ENCODE measurements at regions not wholly inside any gene's neighbourhood (a gene's known extent, or its start where the extent isn't known, plus 50 kb on each side); places are given as distances from the start of the nearest gene placed in this dataset.

DNA sequence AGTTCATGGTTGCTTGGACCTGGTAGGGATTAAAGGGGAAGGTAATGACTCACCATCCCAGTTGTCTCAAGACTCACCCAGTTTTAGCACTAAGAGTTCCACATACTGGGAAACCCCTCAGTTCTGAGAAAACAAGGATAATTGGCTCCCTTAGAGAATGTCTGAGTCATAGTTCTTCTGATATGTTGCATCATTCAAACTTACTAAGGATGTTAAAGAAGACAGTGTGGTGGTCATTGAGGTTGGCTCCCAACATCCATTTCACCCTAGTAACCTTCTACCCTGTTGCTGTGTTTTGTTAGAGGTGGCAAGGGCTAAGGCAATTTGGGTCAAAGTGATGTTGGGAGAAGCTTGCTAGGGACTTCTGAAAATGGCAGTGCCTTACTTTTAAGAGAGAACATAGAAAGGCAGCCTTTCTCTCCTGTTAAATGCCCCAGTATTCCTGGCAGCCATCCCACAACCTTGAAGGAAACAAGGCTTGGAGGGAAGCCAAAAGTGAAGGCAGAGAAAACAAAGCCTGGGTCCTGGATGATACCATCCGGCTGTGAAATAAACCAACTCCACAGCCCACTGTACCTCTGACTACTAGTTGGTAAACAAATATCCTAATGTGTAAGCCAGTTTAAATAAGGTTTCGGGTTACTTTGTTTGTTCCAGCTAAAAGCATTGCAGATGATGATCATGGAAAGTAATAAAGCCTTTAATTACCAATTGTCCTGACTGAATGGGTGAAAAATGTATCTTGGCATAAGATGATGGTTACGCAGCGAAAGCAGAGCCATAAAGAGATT, 80.4 kb upstream of the ADAMTSL1 start:
- in situ Hi-C loops (cut with MboI) (no loop called here), intact Hi-C loops (cut with micrococcal nuclease) (no loop called here)
- ATAC-seq: no peak
- H3K27ac ChIP-seq (ENCODE audit: extremely low read depth, low read depth, low read length): no peak overlapping the region
- no peak overlapping the region for H3K4me2 ChIP-seq (ENCODE audit: insufficient read depth, low read length)
- no peaks in the 10 kb centered on the region for H3K9me1 ChIP-seq (ENCODE audit: control insufficient read depth, insufficient read depth, low read length)
- no peaks in the 10 kb centered on the region for H3K27me3 ChIP-seq (ENCODE audit: control insufficient read depth in 2 of 2, insufficient read depth in 2 of 2, low read length in 2 of 2)
- CTCF ChIA-PET (ENCODE audit: low intra/inter-chr PET ratio): no interaction called here
- no peaks in the 10 kb centered on the region for H3K79me2 ChIP-seq (ENCODE audit: control insufficient read depth, insufficient read depth, low read length)
- WGBS (ENCODE audit: insufficient coverage, low coverage, missing lambda C conversion rate): 0% methylated on average over 4 of the region's 4 CpGs
- H3K4me1 ChIP-seq (replicated peaks in 1 of 2; ENCODE audit: control insufficient read depth in 2 of 2, insufficient read depth in 2 of 2, low read length in 2 of 2): no peaks in the 10 kb centered on the region
- TF ChIP-seq CBX2 (IDR thresholded peaks at IDR 0.05; ENCODE audit: insufficient read depth, low read length, poor library complexity, severe bottlenecking) (no peak), CEBPG (CRISPR knock-in tag; IDR thresholded peaks at IDR 0.05) (no peak), CEBPG (tag; conservative IDR thresholded peaks at IDR 0.05 in 1 of 2, IDR thresholded peaks at IDR 0.05 in 1 of 2) (peak in 1 of 2 experiments; percentile 55; a peak in 2 of 4 replicates)
- no peaks in the 10 kb centered on the region for H4K20me1 ChIP-seq (replicated peaks; ENCODE audit: control insufficient read depth, insufficient read depth, low read length)
- H3K9me3 ChIP-seq (replicated peaks; ENCODE audit: control insufficient read depth, insufficient read depth, low read depth, low read length): no peaks in the 10 kb centered on the region
- BruUV-seq (replicated peaks): no TSS peak
- POLR2A ChIA-PET: no interaction called here
- no peak for DNase-seq (ENCODE audit: extremely low read depth in 1 of 4, low spot score in 3 of 4)
- FAIRE-seq: no peak
- no peak overlapping the region for H3K9ac ChIP-seq (ENCODE audit: insufficient read depth in 1 of 2, low read depth in 2 of 2, low read length in 2 of 2)
- no peak overlapping the region for H3K4me3 ChIP-seq
- no peaks in the 10 kb centered on the region for H3K36me3 ChIP-seq (ENCODE audit: control insufficient read depth, insufficient read depth, low read length)
- H2AFZ ChIP-seq (ENCODE audit: low read depth, low read length): no peak overlapping the region

DNA sequence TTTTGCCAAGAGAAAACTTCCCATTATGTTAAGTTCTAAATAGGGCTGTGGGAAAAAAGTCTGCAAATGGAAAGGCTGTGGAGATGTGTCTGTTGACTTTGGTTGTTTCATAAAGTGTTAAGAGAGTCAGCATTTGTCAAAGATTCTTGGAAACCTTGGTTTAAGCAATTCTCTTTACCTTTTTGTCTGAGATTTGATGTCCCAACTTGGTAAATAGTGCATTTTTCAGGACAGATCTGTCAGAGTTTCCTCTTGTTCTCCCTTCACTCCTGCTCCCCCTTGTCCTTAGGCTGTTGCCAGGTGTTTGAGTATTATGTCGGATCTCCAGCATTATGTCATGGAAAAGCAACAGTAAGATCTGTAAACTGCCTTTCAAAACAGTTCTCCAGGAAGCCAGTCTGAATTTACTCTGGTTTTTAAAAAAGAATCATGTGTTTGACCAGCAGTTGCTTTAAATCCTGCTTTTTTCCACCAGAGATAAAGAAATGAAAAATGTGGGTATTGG, 79.1 kb upstream of the ADAMTSL1 start:
- no peak overlapping the region for H3K9ac ChIP-seq (ENCODE audit: insufficient read depth in 1 of 2, low read depth in 2 of 2, low read length in 2 of 2)
- no peak for ATAC-seq

More for the DNA sequence above, 79.1 kb upstream of the ADAMTSL1 start:
- DNase-seq (ENCODE audit: extremely low read depth in 1 of 4, low spot score in 3 of 4) (no peak), FAIRE-seq (no peak)
- H3K27me3 ChIP-seq (ENCODE audit: control insufficient read depth in 2 of 2, insufficient read depth in 2 of 2, low read length in 2 of 2): no peaks in the 10 kb centered on the region
- H2AFZ ChIP-seq (ENCODE audit: low read depth, low read length): no peak overlapping the region
- no peaks in the 10 kb centered on the region for H3K36me3 ChIP-seq (ENCODE audit: control insufficient read depth, insufficient read depth, low read length)
- intact Hi-C loops (cut with micrococcal nuclease) (no loop called here), in situ Hi-C loops (cut with MboI) (no loop called here)
- H4K20me1 ChIP-seq (replicated peaks; ENCODE audit: control insufficient read depth, insufficient read depth, low read length): no peaks in the 10 kb centered on the region
- no peak overlapping the region for H3K4me2 ChIP-seq (ENCODE audit: insufficient read depth, low read length)
- POLR2A ChIA-PET: no interaction called here
- no peak overlapping the region for H3K27ac ChIP-seq (ENCODE audit: extremely low read depth, low read depth, low read length)
- no peak overlapping the region for H3K4me3 ChIP-seq
- no peaks in the 10 kb centered on the region for H3K9me1 ChIP-seq (ENCODE audit: control insufficient read depth, insufficient read depth, low read length)
- TF ChIP-seq, protein P1, sequence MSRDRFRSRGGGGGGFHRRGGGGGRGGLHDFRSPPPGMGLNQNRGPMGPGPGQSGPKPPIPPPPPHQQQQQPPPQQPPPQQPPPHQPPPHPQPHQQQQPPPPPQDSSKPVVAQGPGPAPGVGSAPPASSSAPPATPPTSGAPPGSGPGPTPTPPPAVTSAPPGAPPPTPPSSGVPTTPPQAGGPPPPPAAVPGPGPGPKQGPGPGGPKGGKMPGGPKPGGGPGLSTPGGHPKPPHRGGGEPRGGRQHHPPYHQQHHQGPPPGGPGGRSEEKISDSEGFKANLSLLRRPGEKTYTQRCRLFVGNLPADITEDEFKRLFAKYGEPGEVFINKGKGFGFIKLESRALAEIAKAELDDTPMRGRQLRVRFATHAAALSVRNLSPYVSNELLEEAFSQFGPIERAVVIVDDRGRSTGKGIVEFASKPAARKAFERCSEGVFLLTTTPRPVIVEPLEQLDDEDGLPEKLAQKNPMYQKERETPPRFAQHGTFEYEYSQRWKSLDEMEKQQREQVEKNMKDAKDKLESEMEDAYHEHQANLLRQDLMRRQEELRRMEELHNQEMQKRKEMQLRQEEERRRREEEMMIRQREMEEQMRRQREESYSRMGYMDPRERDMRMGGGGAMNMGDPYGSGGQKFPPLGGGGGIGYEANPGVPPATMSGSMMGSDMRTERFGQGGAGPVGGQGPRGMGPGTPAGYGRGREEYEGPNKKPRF (IDR thresholded peaks at IDR 0.05; ENCODE audit: low read depth, low read length): no peak
- TF ChIP-seq STAT5A (IDR thresholded peaks at IDR 0.05; ENCODE audit: borderline replicate concordance, low read length): no peak
- TF ChIP-seq SP2 (IDR thresholded peaks at IDR 0.05; ENCODE audit: extremely low read depth, low read depth, low read length, poor library complexity, severe bottlenecking): no peak
- no peak for TF ChIP-seq BMI1 (IDR thresholded peaks at IDR 0.05; ENCODE audit: low read length)
- no peak for TF ChIP-seq CSDE1 (IDR thresholded peaks at IDR 0.05)
- TF ChIP-seq PHF20 (IDR thresholded peaks at IDR 0.05; ENCODE audit: partially characterized antibody): no peak
- TF ChIP-seq, protein P2, sequence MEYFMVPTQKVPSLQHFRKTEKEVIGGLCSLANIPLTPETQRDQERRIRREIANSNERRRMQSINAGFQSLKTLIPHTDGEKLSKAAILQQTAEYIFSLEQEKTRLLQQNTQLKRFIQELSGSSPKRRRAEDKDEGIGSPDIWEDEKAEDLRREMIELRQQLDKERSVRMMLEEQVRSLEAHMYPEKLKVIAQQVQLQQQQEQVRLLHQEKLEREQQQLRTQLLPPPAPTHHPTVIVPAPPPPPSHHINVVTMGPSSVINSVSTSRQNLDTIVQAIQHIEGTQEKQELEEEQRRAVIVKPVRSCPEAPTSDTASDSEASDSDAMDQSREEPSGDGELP (CRISPR knock-in tag; IDR thresholded peaks at IDR 0.05; ENCODE audit: borderline replicate concordance): no peak
- TF ChIP-seq MYNN (IDR thresholded peaks at IDR 0.05): no peak
- TF ChIP-seq MYNN (CRISPR knock-in tag; IDR thresholded peaks at IDR 0.05): no peak
- no peaks in the 10 kb centered on the region for H3K9me3 ChIP-seq (replicated peaks; ENCODE audit: control insufficient read depth, insufficient read depth, low read depth, low read length)
- no peaks in the 10 kb centered on the region for H3K4me1 ChIP-seq (replicated peaks in 1 of 2; ENCODE audit: control insufficient read depth in 2 of 2, insufficient read depth in 2 of 2, low read length in 2 of 2)
- 0% methylated on average over 1 of the region's 1 CpG for WGBS (ENCODE audit: insufficient coverage, low coverage, missing lambda C conversion rate)
- no peaks in the 10 kb centered on the region for H3K79me2 ChIP-seq (ENCODE audit: control insufficient read depth, insufficient read depth, low read length)
- CTCF ChIA-PET (ENCODE audit: low intra/inter-chr PET ratio): no interaction called here
- no TSS peak for BruUV-seq (replicated peaks)

Data from K562 (cell line).